HG03175 (cell line): ENCODE measurements at regions not wholly inside any gene's neighbourhood (a gene's known extent, or its start where the extent isn't known, plus 50 kb on each side); places are given as distances from the start of the nearest gene placed in this dataset.

Source experiments
- ATAC-seq: cut with Tn5 transposase; IDR thresholded peaks from one replicate; pipeline ENCODE4 v1.9.1; 2021; ENCODE audit warnings: mild to moderate bottlenecking, moderate library complexity; ENCODE audit not compliant: unreplicated experiment

GRCh38 chr13:109897988-109898624 lies 111.7 kb upstream of the IRS2 start:
- ATAC-seq: no peak

- no peak for ATAC-seq
Measured at GRCh38 chr13:109892101-109892500, 105.7 kb upstream of the IRS2 start.

GRCh38 chr13:109885235-109885634 lies 98.9 kb upstream of the IRS2 start:
- no peak for ATAC-seq

GRCh38 chr13:109884462-109884861 lies 98.1 kb upstream of the IRS2 start:
- ATAC-seq: no peak

GRCh38 chr13:109883181-109884180 lies 97.1 kb upstream of the IRS2 start:
- ATAC-seq: no peak

- no peak for ATAC-seq
Measured at GRCh38 chr13:109881961-109882558, 95.7 kb upstream of the IRS2 start.

GRCh38 chr13:109881347-109881725 lies 95.0 kb upstream of the IRS2 start:
- ATAC-seq: no peak

GRCh38 chr13:109880371-109881346 lies 94.3 kb upstream of the IRS2 start:
- ATAC-seq: no peak

GRCh38 chr13:109879338-109879737 lies 93.0 kb upstream of the IRS2 start:
- ATAC-seq: no peak

- no peak for ATAC-seq
Measured at GRCh38 chr13:109877809-109878208, 91.4 kb upstream of the IRS2 start.

GRCh38 chr13:109875746-109876145 lies 89.4 kb upstream of the IRS2 start:
- no peak for ATAC-seq

GRCh38 chr13:109874484-109875454 lies 88.4 kb upstream of the IRS2 start:
- no peak for ATAC-seq

GRCh38 chr13:109873351-109874123 lies 87.2 kb upstream of the IRS2 start:
- ATAC-seq: no peak

- no peak for ATAC-seq
Measured at GRCh38 chr13:109872864-109873263, 86.5 kb upstream of the IRS2 start.

GRCh38 chr13:109870696-109871370 lies 84.5 kb upstream of the IRS2 start:
- no peak for ATAC-seq

GRCh38 chr13:109870274-109870673 lies 83.9 kb upstream of the IRS2 start:
- no peak for ATAC-seq

GRCh38 chr13:109869312-109870237 lies 83.2 kb upstream of the IRS2 start:
- peak; percentile 77 for ATAC-seq
